H1 (cell line): ENCODE measurements at regions not wholly inside any gene's neighbourhood (a gene's known extent, or its start where the extent isn't known, plus 50 kb on each side); places are given as distances from the start of the nearest gene placed in this dataset.

Experiments used
- CTCF ChIA-PET: fragments of 300-600 bp; sonication (Branson Sonifier 250); formaldehyde crosslinking; loops from one replicate; lab custom pipeline; 2021; ENCODE audit not compliant: partially characterized antibody; lab: Charles Lee
- POLR2A ChIA-PET: fragments of 300-600 bp; sonication (Branson Sonifier 250); formaldehyde crosslinking; loops from one replicate; lab custom pipeline; 2021; ENCODE audit warnings: inconsistent platforms; ENCODE audit not compliant: partially characterized antibody; lab: Charles Lee
- DNase-seq, 2 experiments: peaks; one replicate each; pipeline versions ENCODE4 v3.0.0 to v3.0.0-alpha.2; 2010 to 2022; ENCODE audit warnings: low spot score in 2 of 2, low read depth in 1 of 2, mixed read lengths in 1 of 2
- FAIRE-seq: peaks from 2 replicates; lab custom pipeline; 2011; peaks lifted over from hg19 to GRCh38; lab: Jason Lieb, UNC
- H2AFZ ChIP-seq: 2 replicates; pipeline ENCODE4 v1.8.1; 2012; ENCODE audit warnings: low read length, inconsistent platforms
- H2AK5ac ChIP-seq: 2 replicates; pipeline ENCODE4 v1.6.1; 2013; ENCODE audit warnings: low read depth, low read length
- H2BK120ac ChIP-seq: replicated peaks from 2 replicates; pipeline ENCODE3; 2013; ENCODE audit warnings: low read depth, low read length, inconsistent platforms
- H2BK12ac ChIP-seq: 2 replicates; pipeline ENCODE4 v1.6.1; 2013; ENCODE audit warnings: low read depth, low read length
- H2BK15ac ChIP-seq: 2 replicates; pipeline ENCODE4 v1.6.1; 2013; ENCODE audit warnings: low read length
- H2BK20ac ChIP-seq: 2 replicates; pipeline ENCODE4 v1.6.1; 2013; ENCODE audit warnings: low read length
- H2BK5ac ChIP-seq: 2 replicates; pipeline ENCODE4 v1.6.1; 2013; ENCODE audit warnings: low read depth, low read length
- H3K14ac ChIP-seq: 2 replicates; pipeline ENCODE4 v1.6.1; 2013; ENCODE audit warnings: inconsistent platforms; ENCODE audit not compliant: insufficient read length
- H3K18ac ChIP-seq: 2 replicates; pipeline ENCODE4 v1.6.1; 2013; ENCODE audit warnings: low read length; ENCODE audit errors: extremely low read depth
- H3K23ac ChIP-seq: 2 replicates; pipeline ENCODE4 v1.6.1; 2013; ENCODE audit warnings: inconsistent platforms; ENCODE audit not compliant: insufficient read length
- H3K23me2 ChIP-seq: 2 replicates; pipeline ENCODE4 v1.6.1; 2013; ENCODE audit warnings: low read depth, low read length
- H3K27ac ChIP-seq: 2 replicates; pipeline ENCODE4 v1.6.1; 2011; ENCODE audit warnings: low read depth, low read length, inconsistent platforms
- H3K27me3 ChIP-seq, 4 experiments: replicated peaks in 1 of 4; 1 replicate in 1 of 4; 2 replicates in 3 of 4; pipeline versions ENCODE4 v1.6.1 to v1.8.1; 2011 to 2013; ENCODE audit warnings: low read length in 3 of 4, mild to moderate bottlenecking in 3 of 4, inconsistent platforms in 2 of 4, mixed read lengths in 2 of 4, moderate library complexity in 1 of 4; ENCODE audit not compliant: control insufficient read depth in 3 of 4, insufficient read depth in 3 of 4; ENCODE audit errors: extremely low read depth in 1 of 4
- H3K36me3 ChIP-seq, 4 experiments: 2 replicates each; pipeline versions ENCODE4 v1.6.1 to v1.8.1; 2011 to 2013; ENCODE audit warnings: mild to moderate bottlenecking in 4 of 4, low read length in 3 of 4, moderate library complexity in 2 of 4, control low read depth in 1 of 4, inconsistent platforms in 1 of 4; ENCODE audit not compliant: insufficient read depth in 4 of 4, control insufficient read depth in 2 of 4
- H3K4ac ChIP-seq: replicated peaks from 2 replicates; pipeline ENCODE3; 2013; ENCODE audit warnings: low read length, low read depth, mixed read lengths, inconsistent platforms; ENCODE audit not compliant: insufficient read length
- H3K4me1 ChIP-seq, 4 experiments: replicated peaks in 1 of 4; 1 replicate in 1 of 4; 2 replicates in 3 of 4; pipeline versions ENCODE4 v1.6.1 to v1.8.1; 2011 to 2013; ENCODE audit warnings: low read length in 3 of 4, inconsistent platforms in 2 of 4, mixed read lengths in 1 of 4; ENCODE audit not compliant: insufficient read depth in 4 of 4, control insufficient read depth in 3 of 4
- H3K4me2 ChIP-seq, 2 experiments: 2 replicates each; pipeline versions ENCODE4 v1.6.1 to v1.8.1; 2011 to 2013; ENCODE audit warnings: low read depth in 2 of 2, low read length in 2 of 2, control low read depth in 1 of 2, inconsistent platforms in 1 of 2, mild to moderate bottlenecking in 1 of 2; ENCODE audit not compliant: insufficient read depth in 1 of 2
- H3K4me3 ChIP-seq, 4 experiments: fragments of 200-600, 300-600 bp in 1 of 4; sonication (generic), shearing (Covaris generic), sonication (Bioruptor Twin) in 1 of 4; 2 replicates each; pipeline versions ENCODE4 v1.5.1 to v1.8.1; 2011 to 2016; ENCODE audit warnings: low read length in 4 of 4, low read depth in 3 of 4, control low read depth in 2 of 4, inconsistent platforms in 2 of 4, mild to moderate bottlenecking in 2 of 4, mixed read lengths in 1 of 4, moderate library complexity in 1 of 4; ENCODE audit not compliant: insufficient read depth in 2 of 4; ENCODE audit errors: extremely low read depth in 1 of 4
- H3K56ac ChIP-seq: replicated peaks from 2 replicates; pipeline ENCODE3; 2013; ENCODE audit warnings: low read depth, mild to moderate bottlenecking, mixed read lengths, low read length, inconsistent platforms; ENCODE audit not compliant: insufficient read length
- H3K79me1 ChIP-seq: 2 replicates; pipeline ENCODE4 v1.6.1; 2013; ENCODE audit warnings: low read depth, low read length, control low read depth
- H3K79me2 ChIP-seq, 2 experiments: 2 replicates each; pipeline versions ENCODE4 v1.6.1 to v1.8.1; 2012 to 2013; ENCODE audit warnings: low read length in 2 of 2, mild to moderate bottlenecking in 2 of 2, inconsistent platforms in 1 of 2; ENCODE audit not compliant: insufficient read depth in 2 of 2, control insufficient read depth in 1 of 2
- H3K9ac ChIP-seq, 4 experiments: replicated peaks in 1 of 4; 1 replicate in 1 of 4; 2 replicates in 3 of 4; pipeline versions ENCODE4 v1.6.1 to v1.8.1; 2011 to 2013; ENCODE audit warnings: low read depth in 3 of 4, low read length in 3 of 4, control low read depth in 2 of 4, mild to moderate bottlenecking in 2 of 4, moderate library complexity in 2 of 4, inconsistent platforms in 1 of 4; ENCODE audit errors: extremely low read depth in 1 of 4
- H3K9me3 ChIP-seq, 2 experiments: 2 replicates each; pipeline versions ENCODE4 v1.6.1 to v1.8.1; 2012 to 2013; ENCODE audit warnings: mild to moderate bottlenecking in 2 of 2, moderate library complexity in 2 of 2, control low read depth in 1 of 2, inconsistent platforms in 1 of 2, low read depth in 1 of 2, low read length in 1 of 2, mixed read lengths in 1 of 2; ENCODE audit not compliant: insufficient read depth in 2 of 2
- H4K20me1 ChIP-seq, 2 experiments: replicated peaks in 1 of 2; 2 replicates each; pipeline versions ENCODE3 to v1.8.1; 2011 to 2013; ENCODE audit warnings: inconsistent platforms in 2 of 2, low read length in 2 of 2, mild to moderate bottlenecking in 1 of 2; ENCODE audit not compliant: insufficient read depth in 2 of 2, control insufficient read depth in 1 of 2
- H4K5ac ChIP-seq: 2 replicates; pipeline ENCODE4 v1.6.1; 2013; ENCODE audit warnings: low read length, low read depth, mixed read lengths, inconsistent platforms; ENCODE audit not compliant: insufficient read length
- H4K8ac ChIP-seq: 2 replicates; pipeline ENCODE4 v1.8.0; 2013; ENCODE audit warnings: mild to moderate bottlenecking, moderate library complexity, low read length, inconsistent platforms; ENCODE audit not compliant: insufficient read depth; ENCODE audit errors: extremely low read depth
- H4K91ac ChIP-seq: replicated peaks from 2 replicates; pipeline ENCODE3; 2013; ENCODE audit warnings: low read length, mixed read lengths, inconsistent platforms; ENCODE audit not compliant: insufficient read length
- WGBS, 2 experiments: shearing (Covaris generic) in 1 of 2; methylation state at CpG; one replicate each; pipeline versions ENCODE4 v1.1.6 to v1.1.7; 2013 to 2015; ENCODE audit warnings: low lambda C conversion rate in 2 of 2, mixed read lengths in 2 of 2, inconsistent platforms in 1 of 2, low coverage in 1 of 2, missing lambda C conversion rate in 1 of 2; ENCODE audit not compliant: insufficient replicate concordance in 2 of 2, insufficient coverage in 1 of 2, insufficient read length in 1 of 2; ENCODE audit errors: extremely low coverage in 1 of 2, missing lambda C conversion rate in 1 of 2; 5-methylcytosine and 5-hydroxymethylcytosine counted together

GRCh38 chr7:21253740-21254687, 173.9 kb upstream of the SP4 start:
- H3K18ac ChIP-seq: no peak overlapping the region
- no peak overlapping the region for H4K91ac ChIP-seq
- H3K4ac ChIP-seq: no peak overlapping the region
- ChIA-PET CTCF (interaction anchor here (0.6 to 6.8 kb wide), 69 partner anchors 8 to 954 kb away, joined by 3 to 47 read pairs (median 4); no protein-coding TSS in a partner anchor), POLR2A (interaction anchor here (0.7 to 1.3 kb wide), 2 partner anchors 14 to 492 kb away, joined by 3 read pairs; no protein-coding TSS in a partner anchor)
- no peak overlapping the region for H2BK20ac ChIP-seq
- no peak overlapping the region for H3K23ac ChIP-seq
- no peak overlapping the region for H2BK12ac ChIP-seq
- H2BK120ac ChIP-seq: no peak overlapping the region
- H3K4me2 ChIP-seq: peak overlapping the region in 1 of 2 experiments; percentile 70; a peak in 2 of 4 replicates
- H3K4me3 ChIP-seq: peak overlapping the region in 1 of 4 experiments; percentile 51; a peak in 2 of 8 replicates
- DNase-seq (peak; percentile 38 to 81), FAIRE-seq (peak; percentile 98)
- H2AK5ac ChIP-seq: no peak overlapping the region
- H3K79me1 ChIP-seq: no peaks in the 10 kb centered on the region
- no peaks in the 10 kb centered on the region for H3K36me3 ChIP-seq
- WGBS, 2 experiments: 17% methylated on average over 18 of the region's 18 CpGs; no CpG with 5 or more reads in 1 of the 2 experiments
- no peaks in the 10 kb centered on the region for H3K23me2 ChIP-seq
- no peak overlapping the region for H2AFZ ChIP-seq
- no peak overlapping the region for H3K56ac ChIP-seq
- H3K79me2 ChIP-seq: no peaks in the 10 kb centered on the region
- no peaks in the 10 kb centered on the region for H3K27me3 ChIP-seq
- no peak overlapping the region for H2BK15ac ChIP-seq
- no peak overlapping the region for H4K5ac ChIP-seq
- H3K4me1 ChIP-seq: peaks cover 0 to 9% (median 4%) of the 10 kb centered on the region in 4 experiments; a peak in 4 of 7 replicates
- H3K9ac ChIP-seq: no peak overlapping the region
- H4K20me1 ChIP-seq: no peaks in the 10 kb centered on the region
- H4K8ac ChIP-seq: no peak overlapping the region
- no peaks in the 10 kb centered on the region for H3K9me3 ChIP-seq
- no peak overlapping the region for H2BK5ac ChIP-seq
- H3K14ac ChIP-seq: no peak overlapping the region
- H3K27ac ChIP-seq: no peak overlapping the region
